ENCODE measurements at regions not wholly inside any gene's neighbourhood (a gene's known extent, or its start where the extent isn't known, plus 50 kb on each side); places are given as distances from the start of the nearest gene placed in this dataset.
"Not testable (repeated sequence)": the region's sequence is repeated elsewhere in the genome, so short reads cannot be mapped to it uniquely, and the experiment has no call there.

DNA sequence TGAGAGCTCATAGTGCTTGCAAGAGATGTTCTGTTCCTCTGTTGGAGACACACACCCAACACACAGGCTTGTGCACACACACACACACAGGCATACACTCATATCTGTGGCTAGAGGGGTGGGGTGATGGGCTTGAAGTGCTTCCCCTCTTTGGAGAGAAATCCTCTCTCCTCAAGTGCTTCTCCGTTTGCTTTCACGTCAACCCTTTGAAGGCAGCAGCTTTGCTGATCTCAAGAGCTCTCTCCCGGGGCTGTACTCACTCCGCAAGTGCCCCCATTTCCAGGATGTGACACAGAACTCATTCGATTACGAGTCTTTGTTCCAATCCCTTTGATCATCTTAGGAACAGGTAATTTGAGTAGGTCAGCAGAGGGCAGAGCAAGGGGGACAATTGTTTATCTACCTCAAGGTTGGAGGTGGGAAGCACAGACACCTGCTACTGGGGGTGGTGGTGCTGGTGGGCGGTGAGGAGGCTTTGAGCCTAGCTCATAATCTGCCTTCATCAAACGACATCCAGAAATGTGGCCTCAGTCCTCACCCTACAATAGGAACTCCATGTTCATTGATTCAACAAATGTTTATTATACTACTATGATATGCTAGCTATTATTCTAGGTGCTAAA, 529.8 kb upstream of the CADM1 start:
- TF ChIP-seq POLR2A (IDR thresholded peaks at IDR 0.05) (no peak), EP300 (IDR thresholded peaks at IDR 0.05) (no peak), POLR2AphosphoS5 (IDR thresholded peaks at IDR 0.05) (no peak)
- TF ChIP-seq, protein P1, sequence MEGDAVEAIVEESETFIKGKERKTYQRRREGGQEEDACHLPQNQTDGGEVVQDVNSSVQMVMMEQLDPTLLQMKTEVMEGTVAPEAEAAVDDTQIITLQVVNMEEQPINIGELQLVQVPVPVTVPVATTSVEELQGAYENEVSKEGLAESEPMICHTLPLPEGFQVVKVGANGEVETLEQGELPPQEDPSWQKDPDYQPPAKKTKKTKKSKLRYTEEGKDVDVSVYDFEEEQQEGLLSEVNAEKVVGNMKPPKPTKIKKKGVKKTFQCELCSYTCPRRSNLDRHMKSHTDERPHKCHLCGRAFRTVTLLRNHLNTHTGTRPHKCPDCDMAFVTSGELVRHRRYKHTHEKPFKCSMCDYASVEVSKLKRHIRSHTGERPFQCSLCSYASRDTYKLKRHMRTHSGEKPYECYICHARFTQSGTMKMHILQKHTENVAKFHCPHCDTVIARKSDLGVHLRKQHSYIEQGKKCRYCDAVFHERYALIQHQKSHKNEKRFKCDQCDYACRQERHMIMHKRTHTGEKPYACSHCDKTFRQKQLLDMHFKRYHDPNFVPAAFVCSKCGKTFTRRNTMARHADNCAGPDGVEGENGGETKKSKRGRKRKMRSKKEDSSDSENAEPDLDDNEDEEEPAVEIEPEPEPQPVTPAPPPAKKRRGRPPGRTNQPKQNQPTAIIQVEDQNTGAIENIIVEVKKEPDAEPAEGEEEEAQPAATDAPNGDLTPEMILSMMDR (IDR thresholded peaks at IDR 0.05), result no peak
- no peak overlapping the region for H3K27ac ChIP-seq
- H3K9me3 ChIP-seq, result no peaks in the 10 kb centered on the region
- no peaks in the 10 kb centered on the region for H3K36me3 ChIP-seq
- DNase-seq (ENCODE audit: low spot score in 2 of 2), result no peak
- H3K4me1 ChIP-seq, result no peaks in the 10 kb centered on the region
- WGBS, result 54% methylated on average over 8 of the region's 8 CpGs
- no peak overlapping the region for H3K4me3 ChIP-seq
- H3K27me3 ChIP-seq, result no peaks in the 10 kb centered on the region

DNA sequence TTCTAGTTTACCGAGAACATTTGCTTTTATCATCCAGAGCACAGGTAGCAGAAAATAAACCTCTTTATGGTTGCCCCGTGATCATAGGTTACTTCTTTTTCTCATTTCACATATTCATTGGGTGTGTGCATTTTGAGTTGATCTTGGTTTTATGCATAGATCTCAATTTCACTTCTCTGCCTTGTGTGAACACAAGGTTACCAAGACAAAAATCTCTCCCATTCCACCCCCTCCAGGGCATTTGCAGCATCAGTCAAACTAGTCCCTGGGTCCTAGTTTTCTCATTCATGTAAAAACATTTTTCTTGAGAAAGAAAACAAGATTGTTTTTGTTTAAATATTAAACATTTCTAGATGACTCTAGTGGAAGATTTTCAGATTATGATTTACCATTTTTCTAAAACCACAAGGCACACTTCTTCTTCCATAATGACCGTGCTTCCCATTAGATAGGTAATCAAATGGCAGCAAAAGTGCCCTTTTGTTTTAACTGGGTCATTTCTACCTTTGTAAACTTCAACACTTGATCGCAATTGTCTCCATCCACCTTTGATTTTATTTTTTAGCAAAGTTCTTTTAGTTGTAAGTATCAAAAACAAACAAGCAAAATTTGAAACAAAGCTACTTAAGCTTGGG, 526.6 kb upstream of the CADM1 start:
- 93% methylated on average over 4 of the region's 4 CpGs for WGBS
- H3K9me3 ChIP-seq, result no peaks in the 10 kb centered on the region

DNA sequence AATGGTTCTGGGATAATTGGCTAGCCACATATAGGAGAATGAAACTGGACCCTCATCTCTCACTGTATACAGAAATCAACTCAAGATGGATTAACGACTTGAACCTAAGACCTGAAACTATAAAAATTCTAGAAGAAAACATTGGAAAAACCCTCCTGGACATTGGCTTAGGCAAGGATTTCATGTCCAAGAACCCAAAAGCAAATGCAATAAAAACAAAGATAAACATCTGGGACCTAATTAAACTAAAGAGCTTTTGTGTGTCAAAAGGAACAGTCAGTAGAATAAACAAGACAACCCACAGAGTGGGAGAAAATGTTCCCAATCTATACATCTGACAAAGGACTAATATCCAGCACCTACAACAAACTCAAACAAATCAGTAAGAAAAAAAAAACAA, 524.3 kb upstream of the CADM1 start:
- not testable (repeated sequence) for DNase-seq (ENCODE audit: low spot score in 2 of 2); H3K27me3 ChIP-seq; H3K9me3 ChIP-seq; H3K4me1 ChIP-seq; H3K27ac ChIP-seq; H3K4me3 ChIP-seq; H3K36me3 ChIP-seq
- 47% methylated on average over 1 of the region's 1 CpG for whole genome bisulfite sequencing

More for the DNA sequence above, 526.6 kb upstream of the CADM1 start:
- Histone ChIP-seq H3K4me1 (no peaks in the 10 kb centered on the region), H3K27me3 (no peaks in the 10 kb centered on the region), H3K36me3 (no peaks in the 10 kb centered on the region), H3K4me3 (no peak overlapping the region), H3K27ac (no peak overlapping the region)
- TF ChIP-seq, protein P1 (IDR thresholded peaks at IDR 0.05), result no peak
- TF ChIP-seq POLR2A (IDR thresholded peaks at IDR 0.05) (no peak), EP300 (IDR thresholded peaks at IDR 0.05) (no peak), POLR2AphosphoS5 (IDR thresholded peaks at IDR 0.05) (no peak)
- DNase-seq (ENCODE audit: low spot score in 2 of 2), result no peak

DNA sequence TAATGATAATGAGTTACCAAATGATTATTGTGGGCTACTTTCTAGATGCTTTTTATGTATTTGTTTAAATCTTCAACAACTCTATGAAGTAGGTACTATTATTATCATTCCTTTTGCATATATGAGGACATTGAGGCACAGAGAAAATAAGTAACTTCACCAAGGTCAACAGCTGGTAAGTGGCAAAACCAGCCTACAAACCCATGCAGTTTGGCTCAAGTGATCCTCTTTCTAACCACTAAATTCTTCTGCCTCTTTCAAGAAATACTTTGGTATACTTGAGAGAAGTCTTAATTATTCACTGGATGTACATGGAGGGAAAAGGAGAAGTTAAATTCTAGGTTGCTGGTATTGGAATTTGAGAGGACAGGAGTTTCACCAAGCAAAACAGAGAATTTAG, 495.2 kb upstream of the CADM1 start:
- Histone ChIP-seq H3K9me3 (no peaks in the 10 kb centered on the region), H3K4me1 (no peaks in the 10 kb centered on the region), H3K36me3 (no peaks in the 10 kb centered on the region), H3K4me3 (no peak overlapping the region), H3K27ac (no peak overlapping the region), H3K27me3 (no peaks in the 10 kb centered on the region)
- no peak for DNase-seq (ENCODE audit: low spot score in 2 of 2)
- TF ChIP-seq, protein P1 (IDR thresholded peaks at IDR 0.05), result no peak
- TF ChIP-seq POLR2A (IDR thresholded peaks at IDR 0.05) (no peak), EP300 (IDR thresholded peaks at IDR 0.05) (no peak), POLR2AphosphoS5 (IDR thresholded peaks at IDR 0.05) (no peak)

DNA sequence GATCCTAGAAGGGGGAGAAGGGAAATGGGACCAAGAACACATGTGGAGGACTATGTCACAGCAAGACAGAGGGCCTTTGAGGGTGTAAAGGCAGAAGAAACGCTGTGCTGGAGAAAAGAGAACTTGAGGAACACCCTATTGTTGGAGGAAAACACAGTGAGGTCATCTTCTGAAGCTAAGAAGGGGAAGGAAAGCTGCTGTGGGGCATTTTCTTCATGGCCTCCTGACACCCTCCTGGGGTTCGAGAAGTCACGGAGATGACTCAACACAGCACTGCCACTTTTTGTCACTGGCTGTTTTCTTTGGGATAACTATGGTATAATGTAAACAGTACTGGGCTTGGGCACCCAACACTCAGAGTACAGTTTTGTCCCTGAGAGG, 492.6 kb upstream of the CADM1 start:
- Histone ChIP-seq H3K9me3 (no peaks in the 10 kb centered on the region), H3K27me3 (no peaks in the 10 kb centered on the region), H3K4me1 (no peaks in the 10 kb centered on the region), H3K36me3 (no peaks in the 10 kb centered on the region), H3K4me3 (no peak overlapping the region), H3K27ac (no peak overlapping the region)
- TF ChIP-seq, protein P1 (IDR thresholded peaks at IDR 0.05), result no peak
- TF ChIP-seq POLR2A (IDR thresholded peaks at IDR 0.05) (no peak), POLR2AphosphoS5 (IDR thresholded peaks at IDR 0.05) (no peak), EP300 (IDR thresholded peaks at IDR 0.05) (no peak)
- WGBS, result 81% methylated on average over 3 of the region's 3 CpGs
- DNase-seq (ENCODE audit: low spot score in 2 of 2), result no peak

All from suprapubic skin (tissue), 4 donors.